ENCODE measurements at regions not wholly inside any gene's neighbourhood (a gene's known extent, or its start where the extent isn't known, plus 50 kb on each side); places are given as distances from the start of the nearest gene placed in this dataset.
A peak's percentile ranks its signal among the peaks of the same experiment; 100 is the strongest.
"Not testable (repeated sequence)": the region's sequence is repeated elsewhere in the genome, so short reads cannot be mapped to it uniquely, and the experiment has no call there.

- no peak for DNase-seq
Measured at GRCh38 chr6:72534236-72534635, 87.6 kb upstream of the KCNQ5 start.

GRCh38 chr6:72535124-72535523 lies 86.7 kb upstream of the KCNQ5 start:
- no peak for DNase-seq

GRCh38 chr6:72547020-72547419 lies 74.8 kb upstream of the KCNQ5 start:
- DNase-seq, result no peak

GRCh38 chr6:72551470-72551869 lies 70.4 kb upstream of the KCNQ5 start:
- DNase-seq, result no peak

- DNase-seq, result peak in 1 of 2 experiments; percentile 18
Measured at GRCh38 chr6:72552938-72553337, 68.9 kb upstream of the KCNQ5 start.

- no peak for DNase-seq
Measured at GRCh38 chr6:72553531-72554511, 68.0 kb upstream of the KCNQ5 start.

- peak in 1 of 2 experiments; percentile 10 for DNase-seq
Measured at GRCh38 chr6:72554761-72555221, 67.1 kb upstream of the KCNQ5 start.

GRCh38 chr6:72559067-72559466 lies 62.8 kb upstream of the KCNQ5 start:
- DNase-seq, result no peak

GRCh38 chr6:72559555-72559954 lies 62.3 kb upstream of the KCNQ5 start:
- DNase-seq, result no peak

GRCh38 chr6:72560721-72561593 lies 60.9 kb upstream of the KCNQ5 start:
- no peak for DNase-seq

GRCh38 chr6:72561629-72562028 lies 60.2 kb upstream of the KCNQ5 start:
- DNase-seq, result no peak

GRCh38 chr6:72564231-72564630 lies 57.6 kb upstream of the KCNQ5 start:
- no peak for DNase-seq

GRCh38 chr6:72571993-72572392 lies 49.9 kb upstream of the KCNQ5 start:
- DNase-seq, result not testable (repeated sequence)
